ENCODE measurements at regions not wholly inside any gene's neighbourhood (a gene's known extent, or its start where the extent isn't known, plus 50 kb on each side); places are given as distances from the start of the nearest gene placed in this dataset.

DNA sequence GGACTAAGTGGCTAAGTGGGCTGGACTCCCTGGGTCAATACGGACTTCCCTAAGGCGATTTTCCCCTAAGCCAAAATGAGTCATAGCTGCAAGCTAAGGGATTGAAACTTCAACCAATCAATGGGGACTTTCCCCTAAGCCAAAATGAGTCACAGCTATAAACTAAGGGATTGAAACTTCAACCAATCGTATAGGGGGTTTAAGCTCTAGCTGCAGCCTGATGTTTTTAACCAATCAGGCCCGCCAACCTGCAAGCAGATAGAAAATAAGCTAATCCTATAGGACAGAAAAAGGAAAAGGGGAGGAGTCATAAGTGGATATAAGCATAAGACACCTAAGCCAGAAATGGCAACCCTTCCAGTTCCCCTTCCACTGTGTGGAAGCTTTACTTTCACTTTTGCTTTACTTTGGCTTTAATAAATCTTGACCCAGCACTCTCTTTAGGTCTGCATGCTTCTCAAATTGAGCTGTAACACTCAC, 655.0 kb upstream of the HS3ST5 start:
- H3K27me3 Mint-ChIP-seq (ENCODE audit: insufficient read depth), result peaks cover 2% of the 10 kb centered on the region; the same call in 1 of the 2 replicates

DNA sequence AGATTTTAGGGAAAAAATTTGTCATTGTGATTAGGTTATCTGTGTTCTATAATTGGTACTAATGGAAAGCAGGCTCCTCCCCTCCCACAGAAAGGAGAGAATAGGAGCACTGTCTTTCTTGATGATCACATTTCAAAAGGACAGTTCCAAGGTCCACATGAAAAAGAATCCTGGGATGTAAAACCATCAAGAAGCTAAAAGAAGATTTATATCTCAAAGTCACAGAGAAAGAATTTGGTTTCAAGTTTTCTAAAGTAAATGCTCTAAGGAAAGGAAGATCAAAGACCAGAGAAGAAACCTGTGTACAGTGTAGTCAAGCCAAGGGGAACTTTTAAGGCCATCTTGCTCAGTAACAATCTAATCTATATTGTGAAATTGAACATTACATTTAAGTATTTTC, 652.7 kb upstream of the HS3ST5 start:
- no peak overlapping the region for H3K4me3 Mint-ChIP-seq
- peaks cover 18% of the 10 kb centered on the region for H3K9me3 Mint-ChIP-seq
- TF ChIP-seq, protein P1, sequence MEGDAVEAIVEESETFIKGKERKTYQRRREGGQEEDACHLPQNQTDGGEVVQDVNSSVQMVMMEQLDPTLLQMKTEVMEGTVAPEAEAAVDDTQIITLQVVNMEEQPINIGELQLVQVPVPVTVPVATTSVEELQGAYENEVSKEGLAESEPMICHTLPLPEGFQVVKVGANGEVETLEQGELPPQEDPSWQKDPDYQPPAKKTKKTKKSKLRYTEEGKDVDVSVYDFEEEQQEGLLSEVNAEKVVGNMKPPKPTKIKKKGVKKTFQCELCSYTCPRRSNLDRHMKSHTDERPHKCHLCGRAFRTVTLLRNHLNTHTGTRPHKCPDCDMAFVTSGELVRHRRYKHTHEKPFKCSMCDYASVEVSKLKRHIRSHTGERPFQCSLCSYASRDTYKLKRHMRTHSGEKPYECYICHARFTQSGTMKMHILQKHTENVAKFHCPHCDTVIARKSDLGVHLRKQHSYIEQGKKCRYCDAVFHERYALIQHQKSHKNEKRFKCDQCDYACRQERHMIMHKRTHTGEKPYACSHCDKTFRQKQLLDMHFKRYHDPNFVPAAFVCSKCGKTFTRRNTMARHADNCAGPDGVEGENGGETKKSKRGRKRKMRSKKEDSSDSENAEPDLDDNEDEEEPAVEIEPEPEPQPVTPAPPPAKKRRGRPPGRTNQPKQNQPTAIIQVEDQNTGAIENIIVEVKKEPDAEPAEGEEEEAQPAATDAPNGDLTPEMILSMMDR (IDR thresholded peaks at IDR 0.05), result no peak
- H3K27me3 Mint-ChIP-seq (ENCODE audit: insufficient read depth), result no peaks in the 10 kb centered on the region
- DNase-seq, result no peak
- no peak overlapping the region for H3K27ac Mint-ChIP-seq
- H3K36me3 Mint-ChIP-seq (ENCODE audit: low read depth), result no peaks in the 10 kb centered on the region
- H3K4me1 Mint-ChIP-seq (ENCODE audit: low read depth), result no peaks in the 10 kb centered on the region

More for the DNA sequence above, 655.0 kb upstream of the HS3ST5 start:
- H3K4me1 Mint-ChIP-seq (ENCODE audit: low read depth), result no peaks in the 10 kb centered on the region
- TF ChIP-seq, protein P1 (IDR thresholded peaks at IDR 0.05), result no peak
- no peak overlapping the region; the same call in 1 of the 2 replicates for H3K4me3 Mint-ChIP-seq
- no peak overlapping the region for H3K27ac Mint-ChIP-seq
- no peak for DNase-seq
- H3K36me3 Mint-ChIP-seq (ENCODE audit: low read depth), result no peaks in the 10 kb centered on the region
- H3K9me3 Mint-ChIP-seq, result peaks cover 24% of the 10 kb centered on the region

DNA sequence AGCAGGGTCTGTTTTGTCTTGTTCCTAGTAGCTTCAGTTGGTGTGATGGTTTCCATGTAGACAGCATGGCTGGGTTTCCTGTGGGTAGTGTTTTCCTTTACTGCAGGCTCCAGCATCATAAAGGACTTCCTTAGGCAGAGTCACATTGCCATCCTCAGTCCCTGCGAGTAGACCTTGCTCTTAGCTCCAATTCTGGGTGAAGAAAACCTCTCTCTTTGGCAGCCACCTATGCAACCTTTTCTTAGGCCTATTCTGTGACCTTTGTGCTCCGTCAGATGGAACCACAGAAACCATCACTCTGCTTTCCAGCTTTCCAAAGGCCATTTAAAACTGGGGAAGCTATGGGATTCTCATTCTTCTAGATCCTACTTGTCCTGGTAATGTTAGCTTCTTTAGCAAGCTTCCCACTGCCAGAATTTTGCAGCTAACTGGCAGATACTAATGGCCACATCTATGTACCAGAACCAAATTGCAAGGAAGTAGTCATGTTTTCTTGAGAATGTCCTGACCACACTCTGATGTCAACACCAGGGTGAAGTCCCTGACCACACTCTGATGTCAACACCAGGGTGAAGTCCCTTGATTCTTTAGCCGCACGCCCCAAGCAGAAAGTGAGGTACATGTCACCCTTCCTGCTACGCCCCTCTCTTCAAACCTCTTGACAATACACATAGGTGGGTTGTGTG, 646.6 kb upstream of the HS3ST5 start:
- H3K36me3 Mint-ChIP-seq (ENCODE audit: low read depth), result no peaks in the 10 kb centered on the region
- H3K4me1 Mint-ChIP-seq (ENCODE audit: low read depth), result no peaks in the 10 kb centered on the region
- no peaks in the 10 kb centered on the region; the same call in 1 of the 2 replicates for H3K27me3 Mint-ChIP-seq (ENCODE audit: insufficient read depth)
- peaks cover 20% of the 10 kb centered on the region for H3K9me3 Mint-ChIP-seq
- H3K27ac Mint-ChIP-seq, result no peak overlapping the region
- TF ChIP-seq, protein P1 (IDR thresholded peaks at IDR 0.05), result no peak
- H3K4me3 Mint-ChIP-seq, result no peak overlapping the region
- no peak for DNase-seq

DNA sequence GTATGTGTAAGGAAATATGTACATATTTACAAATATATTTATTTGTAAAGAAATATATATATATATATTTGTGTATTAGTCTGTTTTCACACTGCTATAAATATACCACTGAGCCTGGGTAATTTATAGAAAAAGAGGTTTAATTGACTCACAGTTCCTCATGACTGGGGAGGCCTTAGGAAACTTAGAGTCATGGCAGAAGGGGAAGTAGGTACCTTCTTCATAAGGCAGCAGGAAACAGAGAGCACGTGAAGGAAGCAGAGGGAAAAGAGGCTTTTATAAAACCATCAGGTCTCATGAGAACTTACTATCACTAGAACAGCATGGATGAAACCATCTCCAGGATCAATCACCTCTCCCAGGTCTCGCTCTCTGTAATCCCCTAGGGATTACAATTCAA, 644.5 kb upstream of the HS3ST5 start:
- Mint-ChIP-seq H3K27me3 (ENCODE audit: insufficient read depth) (no peaks in the 10 kb centered on the region; the same call in 1 of the 2 replicates), H3K4me1 (ENCODE audit: low read depth) (no peaks in the 10 kb centered on the region), H3K36me3 (ENCODE audit: low read depth) (no peaks in the 10 kb centered on the region), H3K4me3 (no peak overlapping the region), H3K9me3 (peaks cover 16% of the 10 kb centered on the region; the same call in 1 of the 2 replicates), H3K27ac (no peak overlapping the region)
- TF ChIP-seq, protein P1 (IDR thresholded peaks at IDR 0.05), result no peak
- no peak for DNase-seq

GRCh38 chr6:114955363-114955762, 612.5 kb upstream of the HS3ST5 start:
- no peak overlapping the region for H3K4me3 Mint-ChIP-seq
- no peaks in the 10 kb centered on the region for H3K27me3 Mint-ChIP-seq (ENCODE audit: insufficient read depth)
- no peak overlapping the region for H3K27ac Mint-ChIP-seq
- no peak for DNase-seq
- H3K36me3 Mint-ChIP-seq (ENCODE audit: low read depth), result no peaks in the 10 kb centered on the region
- H3K9me3 Mint-ChIP-seq, result peaks cover 37% of the 10 kb centered on the region
- TF ChIP-seq, protein P1 (IDR thresholded peaks at IDR 0.05), result no peak
- H3K4me1 Mint-ChIP-seq (ENCODE audit: low read depth), result no peaks in the 10 kb centered on the region

All from HFFc6 (cell line).